ENCODE measurements at regions not wholly inside any gene's neighbourhood (a gene's known extent, or its start where the extent isn't known, plus 50 kb on each side); places are given as distances from the start of the nearest gene placed in this dataset.

DNA sequence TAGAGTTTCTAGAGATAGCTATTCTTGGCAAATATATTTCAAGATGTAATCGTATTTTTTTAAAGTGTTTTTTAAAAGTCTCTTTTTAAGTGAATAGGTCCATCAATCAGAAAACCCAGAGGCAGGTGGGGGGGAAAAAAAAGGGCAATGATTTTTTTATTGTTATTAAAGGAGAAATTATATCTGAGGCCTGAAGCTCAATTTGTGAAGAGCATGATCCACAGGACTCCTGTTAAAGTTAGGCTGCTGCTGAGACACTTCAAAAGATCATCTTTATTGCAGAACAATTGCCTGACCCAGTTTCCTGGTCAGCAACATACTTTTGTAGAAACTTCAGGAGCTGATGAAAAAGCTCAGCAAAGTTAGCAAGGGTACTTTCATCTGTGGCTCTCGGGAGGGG, 326.2 kb downstream of the RASEF start:
- Histone ChIP-seq H4K91ac (ENCODE audit: low read depth, low read length, poor library complexity) (no peak overlapping the region), H3K36me3 (replicated peaks in 1 of 2; ENCODE audit: control insufficient read depth in 2 of 2, insufficient read depth in 2 of 2, low read length in 2 of 2) (no peaks in the 10 kb centered on the region), H2AFZ (ENCODE audit: low read length) (no peak overlapping the region), H3K79me1 (ENCODE audit: low read depth, low read length) (no peaks in the 10 kb centered on the region), H2BK12ac (ENCODE audit: low read length) (no peak overlapping the region), H3K4me2 (ENCODE audit: insufficient read depth, low read length, poor library complexity, severe bottlenecking) (no peak overlapping the region), H2BK120ac (ENCODE audit: low read depth, low read length) (no peak overlapping the region), H2BK5ac (ENCODE audit: low read length) (no peak overlapping the region), H3K18ac (ENCODE audit: low read length) (no peak overlapping the region), H3K27me3 (ENCODE audit: control insufficient read depth in 3 of 3, insufficient read depth in 3 of 3, low read depth in 1 of 3, low read length in 3 of 3) (no peaks in the 10 kb centered on the region), H3K27ac (replicated peaks; ENCODE audit: low read length) (no peak overlapping the region), H3K9ac (ENCODE audit: low read depth, low read length, poor library complexity) (no peak overlapping the region), H2BK15ac (ENCODE audit: low read length) (no peak overlapping the region), H3K4me1 (ENCODE audit: control insufficient read depth in 2 of 2, insufficient read depth in 1 of 2, low read depth in 1 of 2, low read length in 2 of 2) (peaks cover 0 to 3% of the 10 kb centered on the region in 2 donors), H3K4me3 (ENCODE audit: low read length in 2 of 2) (no peak overlapping the region), H3K4ac (ENCODE audit: low read length) (no peak overlapping the region), H2AK5ac (ENCODE audit: low read depth, low read length) (no peak overlapping the region), H3K9me3 (replicated peaks in 1 of 2; ENCODE audit: control insufficient read depth in 2 of 2, insufficient read depth in 1 of 2, low read depth in 1 of 2, low read length in 2 of 2) (no peaks in the 10 kb centered on the region), H3K23ac (ENCODE audit: low read depth, low read length, poor library complexity) (no peak overlapping the region), H4K8ac (ENCODE audit: low read depth, low read length) (no peak overlapping the region), H3K14ac (ENCODE audit: low read length) (no peak overlapping the region)
- no CpG with 5 or more reads among the region's 2 CpGs for WGBS, 2 donors (ENCODE audit: extremely low coverage in 2 of 2, insufficient read length in 2 of 2, insufficient replicate concordance in 1 of 2)
- no peak for DNase-seq (ENCODE audit: low spot score)

DNA sequence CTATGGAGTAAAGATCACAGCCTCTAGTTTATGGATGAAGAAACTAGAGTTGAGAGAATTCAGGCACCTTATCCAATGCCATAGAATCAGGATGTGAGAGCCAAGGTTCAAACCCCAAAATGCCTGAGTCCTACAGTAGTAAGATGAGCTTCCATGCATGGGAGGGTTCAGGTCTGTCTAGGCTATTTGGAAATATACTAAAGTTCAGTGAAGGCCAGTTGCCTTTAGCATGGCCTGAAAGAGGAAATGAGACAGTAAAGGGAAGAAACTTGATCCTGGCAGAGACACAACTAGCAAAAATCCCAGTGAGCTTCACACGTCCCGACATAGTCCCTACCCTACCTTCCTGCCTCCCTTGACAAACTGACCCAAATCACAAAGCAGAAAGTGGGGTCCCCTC, 317.0 kb downstream of the RASEF start:
- Histone ChIP-seq H3K4me3 (ENCODE audit: low read length in 2 of 2) (no peak overlapping the region), H4K91ac (ENCODE audit: low read depth, low read length, poor library complexity) (no peak overlapping the region), H2BK15ac (ENCODE audit: low read length) (no peak overlapping the region), H2AK5ac (ENCODE audit: low read depth, low read length) (no peak overlapping the region), H3K14ac (ENCODE audit: low read length) (no peak overlapping the region), H3K4me1 (ENCODE audit: control insufficient read depth in 2 of 2, insufficient read depth in 1 of 2, low read depth in 1 of 2, low read length in 2 of 2) (no peaks in the 10 kb centered on the region), H2AFZ (ENCODE audit: low read length) (no peak overlapping the region), H3K9me3 (replicated peaks in 1 of 2; ENCODE audit: control insufficient read depth in 2 of 2, insufficient read depth in 1 of 2, low read depth in 1 of 2, low read length in 2 of 2) (no peaks in the 10 kb centered on the region), H3K27ac (replicated peaks; ENCODE audit: low read length) (no peak overlapping the region), H3K27me3 (ENCODE audit: control insufficient read depth in 3 of 3, insufficient read depth in 3 of 3, low read depth in 1 of 3, low read length in 3 of 3) (no peaks in the 10 kb centered on the region), H2BK5ac (ENCODE audit: low read length) (no peak overlapping the region), H3K23ac (ENCODE audit: low read depth, low read length, poor library complexity) (no peak overlapping the region), H2BK120ac (ENCODE audit: low read depth, low read length) (no peak overlapping the region), H3K18ac (ENCODE audit: low read length) (no peak overlapping the region), H3K79me1 (ENCODE audit: low read depth, low read length) (no peaks in the 10 kb centered on the region), H4K8ac (ENCODE audit: low read depth, low read length) (no peak overlapping the region), H3K4me2 (ENCODE audit: insufficient read depth, low read length, poor library complexity, severe bottlenecking) (no peak overlapping the region), H3K4ac (ENCODE audit: low read length) (no peak overlapping the region), H2BK12ac (ENCODE audit: low read length) (no peak overlapping the region), H3K36me3 (replicated peaks in 1 of 2; ENCODE audit: control insufficient read depth in 2 of 2, insufficient read depth in 2 of 2, low read length in 2 of 2) (no peaks in the 10 kb centered on the region), H3K9ac (ENCODE audit: low read depth, low read length, poor library complexity) (no peak overlapping the region)
- no peak for DNase-seq (ENCODE audit: low spot score)
- WGBS, 2 donors (ENCODE audit: extremely low coverage in 2 of 2, insufficient read length in 2 of 2, insufficient replicate concordance in 1 of 2): no CpG with 5 or more reads among the region's 2 CpGs

DNA sequence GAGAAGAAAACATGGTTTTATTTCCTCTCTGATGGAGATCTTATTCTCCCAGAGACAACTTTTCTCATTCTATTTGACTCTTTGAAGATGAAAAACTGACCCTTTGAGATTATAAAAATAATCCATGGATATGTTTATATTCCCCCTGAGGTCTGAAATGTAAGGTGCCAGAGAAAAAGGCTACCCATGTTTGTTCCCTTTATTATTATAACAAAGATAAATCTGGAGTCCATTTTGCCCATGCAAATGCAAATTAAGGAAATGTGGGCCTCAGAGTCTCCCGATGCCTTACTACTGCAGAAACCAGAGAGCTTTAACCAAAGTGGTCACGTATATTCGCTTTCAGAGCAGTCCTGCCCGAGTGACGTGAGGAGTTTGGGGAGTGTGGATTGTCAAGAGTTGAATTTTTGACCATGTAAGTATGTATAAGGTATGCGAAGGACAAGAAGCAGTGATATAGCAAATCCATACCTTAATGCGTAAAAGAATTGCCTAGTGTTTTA, 312.5 kb downstream of the RASEF start:
- no peak for DNase-seq (ENCODE audit: low spot score)
- H3K27me3 ChIP-seq (ENCODE audit: control insufficient read depth in 3 of 3, insufficient read depth in 3 of 3, low read depth in 1 of 3, low read length in 3 of 3): no peaks in the 10 kb centered on the region
- no peak overlapping the region for H4K8ac ChIP-seq (ENCODE audit: low read depth, low read length)
- H3K79me1 ChIP-seq (ENCODE audit: low read depth, low read length): no peaks in the 10 kb centered on the region
- H2BK120ac ChIP-seq (ENCODE audit: low read depth, low read length): no peak overlapping the region
- H3K4me3 ChIP-seq (ENCODE audit: low read length in 2 of 2): no peak overlapping the region
- WGBS, 2 donors (ENCODE audit: extremely low coverage in 2 of 2, insufficient read length in 2 of 2, insufficient replicate concordance in 1 of 2): no CpG with 5 or more reads among the region's 7 CpGs
- no peak overlapping the region for H3K14ac ChIP-seq (ENCODE audit: low read length)
- no peak overlapping the region for H4K91ac ChIP-seq (ENCODE audit: low read depth, low read length, poor library complexity)
- H2BK5ac ChIP-seq (ENCODE audit: low read length): no peak overlapping the region
- no peak overlapping the region for H3K23ac ChIP-seq (ENCODE audit: low read depth, low read length, poor library complexity)
- H2BK12ac ChIP-seq (ENCODE audit: low read length): no peak overlapping the region
- H3K9ac ChIP-seq (ENCODE audit: low read depth, low read length, poor library complexity): no peak overlapping the region
- H3K4ac ChIP-seq (ENCODE audit: low read length): no peak overlapping the region
- no peak overlapping the region for H3K27ac ChIP-seq (replicated peaks; ENCODE audit: low read length)
- H3K9me3 ChIP-seq (replicated peaks in 1 of 2; ENCODE audit: control insufficient read depth in 2 of 2, insufficient read depth in 1 of 2, low read depth in 1 of 2, low read length in 2 of 2): no peaks in the 10 kb centered on the region
- H3K4me1 ChIP-seq (ENCODE audit: control insufficient read depth in 2 of 2, insufficient read depth in 1 of 2, low read depth in 1 of 2, low read length in 2 of 2): no peaks in the 10 kb centered on the region
- H3K36me3 ChIP-seq (replicated peaks in 1 of 2; ENCODE audit: control insufficient read depth in 2 of 2, insufficient read depth in 2 of 2, low read length in 2 of 2): no peaks in the 10 kb centered on the region
- H2BK15ac ChIP-seq (ENCODE audit: low read length): no peak overlapping the region
- no peak overlapping the region for H2AFZ ChIP-seq (ENCODE audit: low read length)
- no peak overlapping the region for H2AK5ac ChIP-seq (ENCODE audit: low read depth, low read length)
- H3K18ac ChIP-seq (ENCODE audit: low read length): no peak overlapping the region
- H3K4me2 ChIP-seq (ENCODE audit: insufficient read depth, low read length, poor library complexity, severe bottlenecking): no peak overlapping the region

DNA sequence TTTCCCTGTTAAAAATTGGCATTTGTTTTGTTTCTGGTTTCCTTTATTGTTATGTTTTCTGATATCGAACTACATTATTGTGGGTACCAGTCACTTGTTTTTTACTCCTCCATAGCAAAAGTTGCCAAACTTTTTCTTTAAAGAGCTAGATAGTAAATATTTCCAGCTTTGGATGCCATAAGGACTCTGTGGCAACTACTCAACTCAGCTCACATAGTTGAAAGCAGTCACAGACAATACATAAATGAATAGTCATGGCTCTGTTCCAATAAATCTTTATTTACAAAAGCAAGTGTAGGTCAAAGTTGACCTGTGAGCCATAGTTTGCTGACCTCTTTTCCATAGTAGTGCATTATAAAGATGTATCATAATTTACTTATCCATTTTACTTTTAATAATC, 305.0 kb downstream of the RASEF start:
- no CpG with 5 or more reads among the region's 1 CpG for WGBS, 2 donors (ENCODE audit: extremely low coverage in 2 of 2, insufficient read length in 2 of 2, insufficient replicate concordance in 1 of 2)
- no peak overlapping the region for H2BK120ac ChIP-seq (ENCODE audit: low read depth, low read length)
- H2AFZ ChIP-seq (ENCODE audit: low read length): no peak overlapping the region
- no peak overlapping the region for H4K8ac ChIP-seq (ENCODE audit: low read depth, low read length)
- H4K91ac ChIP-seq (ENCODE audit: low read depth, low read length, poor library complexity): no peak overlapping the region
- H3K9me3 ChIP-seq (replicated peaks in 1 of 2; ENCODE audit: control insufficient read depth in 2 of 2, insufficient read depth in 1 of 2, low read depth in 1 of 2, low read length in 2 of 2): no peaks in the 10 kb centered on the region
- no peaks in the 10 kb centered on the region for H3K79me1 ChIP-seq (ENCODE audit: low read depth, low read length)
- no peak overlapping the region for H3K9ac ChIP-seq (ENCODE audit: low read depth, low read length, poor library complexity)
- H3K18ac ChIP-seq (ENCODE audit: low read length): no peak overlapping the region
- no peaks in the 10 kb centered on the region for H3K36me3 ChIP-seq (replicated peaks in 1 of 2; ENCODE audit: control insufficient read depth in 2 of 2, insufficient read depth in 2 of 2, low read length in 2 of 2)
- H2BK12ac ChIP-seq (ENCODE audit: low read length): no peak overlapping the region
- H2AK5ac ChIP-seq (ENCODE audit: low read depth, low read length): no peak overlapping the region
- H3K27ac ChIP-seq (replicated peaks; ENCODE audit: low read length): no peak overlapping the region
- no peak overlapping the region for H3K4me3 ChIP-seq (ENCODE audit: low read length in 2 of 2)
- H3K23ac ChIP-seq (ENCODE audit: low read depth, low read length, poor library complexity): no peak overlapping the region
- H3K4me2 ChIP-seq (ENCODE audit: insufficient read depth, low read length, poor library complexity, severe bottlenecking): no peak overlapping the region
- no peak overlapping the region for H3K4ac ChIP-seq (ENCODE audit: low read length)
- DNase-seq (ENCODE audit: low spot score): no peak
- no peak overlapping the region for H2BK5ac ChIP-seq (ENCODE audit: low read length)
- no peaks in the 10 kb centered on the region for H3K27me3 ChIP-seq (ENCODE audit: control insufficient read depth in 3 of 3, insufficient read depth in 3 of 3, low read depth in 1 of 3, low read length in 3 of 3)
- no peak overlapping the region for H2BK15ac ChIP-seq (ENCODE audit: low read length)
- peaks cover 0 to 7% of the 10 kb centered on the region in 2 donors for H3K4me1 ChIP-seq (ENCODE audit: control insufficient read depth in 2 of 2, insufficient read depth in 1 of 2, low read depth in 1 of 2, low read length in 2 of 2)
- H3K14ac ChIP-seq (ENCODE audit: low read length): no peak overlapping the region
